Liver (tissue), 8 donors: ENCODE measurements at regions not wholly inside any gene's neighbourhood (a gene's known extent, or its start where the extent isn't known, plus 50 kb on each side); places are given as distances from the start of the nearest gene placed in this dataset.

Experiments used
- DNase-seq: peaks from one replicate; pipeline ENCODE4 v3.0.0-alpha.2; 2017; ENCODE audit warnings: low spot score
- H3K27ac ChIP-seq, 2 donors: one replicate each; pipeline ENCODE4 v1.7.0; 2013; ENCODE audit warnings: inconsistent platforms in 2 of 2, low read length in 2 of 2, control low read depth in 1 of 2, low read depth in 1 of 2, mild to moderate bottlenecking in 1 of 2
- H3K27me3 ChIP-seq, 4 donors: one replicate each; pipeline versions ENCODE4 v1.6.1 to v1.7.0; 2013; ENCODE audit warnings: low read length in 3 of 4, inconsistent platforms in 1 of 4, mild to moderate bottlenecking in 1 of 4, moderate library complexity in 1 of 4; ENCODE audit not compliant: control insufficient read depth in 4 of 4, insufficient read depth in 4 of 4
- H3K36me3 ChIP-seq, 4 donors: one replicate each; pipeline versions ENCODE4 v1.6.1 to v1.7.0; 2013; ENCODE audit warnings: low read length in 3 of 4, mild to moderate bottlenecking in 3 of 4, low read depth in 1 of 4, moderate library complexity in 1 of 4; ENCODE audit not compliant: control insufficient read depth in 4 of 4, insufficient read depth in 3 of 4
- H3K4me1 ChIP-seq, 4 donors: one replicate each; pipeline versions ENCODE4 v1.6.1 to v1.7.0; 2013; ENCODE audit warnings: low read length in 3 of 4, mild to moderate bottlenecking in 3 of 4, moderate library complexity in 1 of 4; ENCODE audit not compliant: control insufficient read depth in 4 of 4, insufficient read depth in 4 of 4
- H3K4me3 ChIP-seq, 3 donors: one replicate each; pipeline versions ENCODE4 v1.6.1 to v1.7.0; 2013; ENCODE audit warnings: low read length in 3 of 3, control low read depth in 1 of 3, low read depth in 1 of 3, mild to moderate bottlenecking in 1 of 3
- H3K9ac ChIP-seq, 2 donors: one replicate each; pipeline ENCODE4 v1.7.0; 2013; ENCODE audit warnings: low read length in 2 of 2, mild to moderate bottlenecking in 2 of 2, moderate library complexity in 2 of 2, control low read depth in 1 of 2, low read depth in 1 of 2
- H3K9me3 ChIP-seq, 4 donors: one replicate each; pipeline versions ENCODE4 v1.6.1 to v1.7.0; 2013; ENCODE audit warnings: low read length in 3 of 4; ENCODE audit not compliant: control insufficient read depth in 4 of 4
- CTCF ChIP-seq: fragments of 150-350 bp; IDR thresholded peaks from 2 replicates; pipeline ENCODE4 v1.5.1; 2017; ENCODE audit warnings: improper control_type of control experiment, low read depth, low read length; ENCODE audit not compliant: missing input control
- EGR1 ChIP-seq, 2 donors: IDR thresholded peaks; 2 replicates each; pipeline ENCODE4 v1.6.1; 2016 to 2018; ENCODE audit warnings: antibody characterized with exemption in 2 of 2, low read depth in 2 of 2
- FOXA1 ChIP-seq: IDR thresholded peaks from 2 replicates; pipeline ENCODE4 v1.6.1; 2016; ENCODE audit warnings: antibody characterized with exemption
- FOXA2 ChIP-seq: IDR thresholded peaks from 2 replicates; pipeline ENCODE4 v1.6.1; 2016; ENCODE audit warnings: antibody characterized with exemption
- GABPA ChIP-seq, 2 donors: IDR thresholded peaks in 1 of 2; conservative IDR thresholded peaks in 1 of 2; 2 replicates each; pipeline ENCODE4 v1.6.1; 2016; ENCODE audit warnings: antibody characterized with exemption in 2 of 2, mild to moderate bottlenecking in 1 of 2, moderate library complexity in 1 of 2
- HNF4A ChIP-seq, 2 donors: conservative IDR thresholded peaks; 2 replicates each; pipeline ENCODE4 v1.6.1; 2016; ENCODE audit warnings: antibody characterized with exemption in 2 of 2, mild to moderate bottlenecking in 2 of 2
- HNF4G ChIP-seq: IDR thresholded peaks from 2 replicates; pipeline ENCODE4 v1.6.1; 2016; ENCODE audit warnings: antibody characterized with exemption
- JUND ChIP-seq, 2 donors: IDR thresholded peaks; 2 replicates each; pipeline ENCODE4 v1.6.1; 2016; ENCODE audit warnings: antibody characterized with exemption in 2 of 2
- NR2F2 ChIP-seq: IDR thresholded peaks from 2 replicates; pipeline ENCODE4 v1.6.1; 2016; ENCODE audit warnings: antibody characterized with exemption
- RAD21 ChIP-seq, 2 donors: IDR thresholded peaks; 2 replicates each; pipeline ENCODE4 v1.6.1; 2016; ENCODE audit warnings: antibody characterized with exemption in 2 of 2, mild to moderate bottlenecking in 2 of 2
- RXRA ChIP-seq, 2 donors: IDR thresholded peaks; 2 replicates each; pipeline ENCODE4 v1.6.1; 2017 to 2018; ENCODE audit warnings: antibody characterized with exemption in 2 of 2, mild to moderate bottlenecking in 1 of 2
- SP1 ChIP-seq: IDR thresholded peaks from 2 replicates; pipeline ENCODE4 v1.6.1; 2018; ENCODE audit warnings: antibody characterized with exemption, mild to moderate bottlenecking
- TAF1 ChIP-seq: conservative IDR thresholded peaks from 2 replicates; pipeline ENCODE4 v1.6.1; 2016; ENCODE audit warnings: antibody characterized with exemption, mild to moderate bottlenecking
- YY1 ChIP-seq: IDR thresholded peaks from 2 replicates; pipeline ENCODE4 v1.6.1; 2016; ENCODE audit warnings: antibody characterized with exemption, mild to moderate bottlenecking
- WGBS: extraction: QIAGEN DNeasy Blood & Tissue Kit; methylation state at CpG from one replicate; pipeline ENCODE4 v1.1.7; 2013; 5-methylcytosine and 5-hydroxymethylcytosine counted together
- TF ChIP-seq, protein P1 (sequence below): IDR thresholded peaks from 2 replicates; pipeline ENCODE4 v1.6.1; 2016; ENCODE audit warnings: antibody characterized with exemption
- TF ChIP-seq, protein P2 (sequence below): IDR thresholded peaks from 2 replicates; pipeline ENCODE4 v1.6.1; 2016; ENCODE audit warnings: antibody characterized with exemption
- TF ChIP-seq, protein P3 (sequence below): IDR thresholded peaks from 2 replicates; pipeline ENCODE4 v1.6.1; 2016; ENCODE audit warnings: antibody characterized with exemption
- TF ChIP-seq, protein P4 (sequence below): IDR thresholded peaks from 2 replicates; pipeline ENCODE4 v1.6.1; 2016; ENCODE audit warnings: antibody characterized with exemption, mild to moderate bottlenecking
- donor health status: healthy.
- donor health status: healthy.
- donor health status: healthy.
- donor health status: healthy.
- donor health status: healthy.

DNA sequence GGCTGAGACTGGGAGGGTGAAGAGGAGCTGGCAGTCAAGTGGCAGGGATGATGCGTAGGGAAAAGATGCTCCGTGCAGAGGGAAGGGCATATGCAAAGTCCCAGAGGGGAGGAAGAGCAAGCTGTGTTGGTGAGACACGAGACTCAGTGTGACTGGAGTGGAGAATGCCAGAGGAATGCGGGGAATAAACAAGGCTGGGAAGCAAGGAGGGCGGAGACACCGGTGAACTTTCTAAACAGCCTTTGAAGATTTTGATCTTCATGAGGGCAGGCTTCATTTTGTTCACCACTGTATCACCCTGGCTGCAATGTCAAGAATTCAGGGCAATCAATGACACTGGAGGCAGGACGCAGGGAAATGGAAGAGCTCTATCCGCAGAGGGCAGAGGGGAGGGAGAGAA, 535.8 kb downstream of the FUT8 start:
- Histone ChIP-seq H3K9me3 (no peaks in the 10 kb centered on the region), H3K9ac (no peak overlapping the region), H3K27ac (no peak overlapping the region), H3K4me3 (no peak overlapping the region), H3K4me1 (no peaks in the 10 kb centered on the region), H3K27me3 (peaks cover 0 to 3% (median 0%) of the 10 kb centered on the region in 4 donors), H3K36me3 (no peaks in the 10 kb centered on the region)
- WGBS: 53% methylated on average over 8 of the region's 8 CpGs
- TF ChIP-seq, protein P1, sequence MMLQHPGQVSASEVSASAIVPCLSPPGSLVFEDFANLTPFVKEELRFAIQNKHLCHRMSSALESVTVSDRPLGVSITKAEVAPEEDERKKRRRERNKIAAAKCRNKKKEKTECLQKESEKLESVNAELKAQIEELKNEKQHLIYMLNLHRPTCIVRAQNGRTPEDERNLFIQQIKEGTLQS: no peak
- TF ChIP-seq TAF1 (no peak), FOXA1 (no peak), GABPA (IDR thresholded peaks at IDR 0.05 in 1 of 2, conservative IDR thresholded peaks at IDR 0.05 in 1 of 2) (no peak), RXRA (IDR thresholded peaks at IDR 0.05) (no peak), SP1 (no peak), EGR1 (IDR thresholded peaks at IDR 0.05; ENCODE audit: low read depth in 2 of 2) (no peak), RAD21 (IDR thresholded peaks at IDR 0.05) (no peak), NR2F2 (no peak), CTCF (no peak), HNF4G (no peak), JUND (IDR thresholded peaks at IDR 0.05) (no peak)
- TF ChIP-seq, protein P2, sequence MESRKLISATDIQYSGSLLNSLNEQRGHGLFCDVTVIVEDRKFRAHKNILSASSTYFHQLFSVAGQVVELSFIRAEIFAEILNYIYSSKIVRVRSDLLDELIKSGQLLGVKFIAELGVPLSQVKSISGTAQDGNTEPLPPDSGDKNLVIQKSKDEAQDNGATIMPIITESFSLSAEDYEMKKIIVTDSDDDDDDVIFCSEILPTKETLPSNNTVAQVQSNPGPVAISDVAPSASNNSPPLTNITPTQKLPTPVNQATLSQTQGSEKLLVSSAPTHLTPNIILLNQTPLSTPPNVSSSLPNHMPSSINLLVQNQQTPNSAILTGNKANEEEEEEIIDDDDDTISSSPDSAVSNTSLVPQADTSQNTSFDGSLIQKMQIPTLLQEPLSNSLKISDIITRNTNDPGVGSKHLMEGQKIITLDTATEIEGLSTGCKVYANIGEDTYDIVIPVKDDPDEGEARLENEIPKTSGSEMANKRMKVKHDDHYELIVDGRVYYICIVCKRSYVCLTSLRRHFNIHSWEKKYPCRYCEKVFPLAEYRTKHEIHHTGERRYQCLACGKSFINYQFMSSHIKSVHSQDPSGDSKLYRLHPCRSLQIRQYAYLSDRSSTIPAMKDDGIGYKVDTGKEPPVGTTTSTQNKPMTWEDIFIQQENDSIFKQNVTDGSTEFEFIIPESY: no peak
- TF ChIP-seq, protein P3, sequence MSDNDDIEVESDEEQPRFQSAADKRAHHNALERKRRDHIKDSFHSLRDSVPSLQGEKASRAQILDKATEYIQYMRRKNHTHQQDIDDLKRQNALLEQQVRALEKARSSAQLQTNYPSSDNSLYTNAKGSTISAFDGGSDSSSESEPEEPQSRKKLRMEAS: no peak
- no peak for DNase-seq

DNA sequence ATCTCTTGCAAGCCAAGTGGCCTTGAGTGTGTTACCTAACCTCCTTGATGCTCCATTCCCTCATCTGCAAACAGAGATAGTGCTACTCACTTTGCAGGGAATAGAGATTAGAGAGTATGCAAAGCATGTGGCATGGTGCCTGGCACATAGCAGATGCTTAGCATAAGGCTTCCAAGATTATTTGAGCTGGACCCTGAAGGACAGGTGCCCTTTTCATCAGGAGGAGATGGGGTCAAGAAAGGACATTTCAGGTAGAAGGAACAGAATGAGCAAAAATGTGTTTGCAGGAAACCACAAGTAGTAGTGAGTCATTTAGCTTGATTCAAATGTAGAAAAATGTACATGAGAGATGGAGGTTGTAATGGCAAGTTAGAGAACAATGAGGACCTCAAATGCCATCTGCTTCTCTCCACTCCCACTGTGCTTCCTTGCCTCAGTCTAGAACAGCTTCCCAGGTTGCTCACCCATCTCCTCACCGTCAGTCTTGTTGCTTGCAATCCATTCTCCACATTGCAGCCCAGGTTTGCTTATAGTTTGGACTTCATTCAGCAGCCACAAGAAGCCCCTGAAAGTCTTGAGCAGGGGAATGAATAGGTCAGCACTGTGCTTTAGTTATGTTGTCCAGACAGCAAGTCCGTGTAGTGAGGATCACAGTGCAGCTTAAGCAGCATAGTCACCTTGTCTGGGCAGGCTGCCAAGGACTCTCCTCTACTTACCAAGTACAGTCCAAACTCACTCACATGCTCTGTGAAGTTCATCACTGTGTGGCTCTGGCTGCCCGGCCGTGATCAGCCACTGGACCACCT, 536.3 kb upstream of the CCDC196 start:
- TF ChIP-seq NR2F2 (no peak), HNF4G (no peak), EGR1 (IDR thresholded peaks at IDR 0.05; ENCODE audit: low read depth in 2 of 2) (no peak), YY1 (no peak), TAF1 (no peak), SP1 (no peak), JUND (IDR thresholded peaks at IDR 0.05) (no peak), RAD21 (IDR thresholded peaks at IDR 0.05) (no peak), CTCF (no peak), GABPA (IDR thresholded peaks at IDR 0.05 in 1 of 2, conservative IDR thresholded peaks at IDR 0.05 in 1 of 2) (no peak), HNF4A (conservative IDR thresholded peaks at IDR 0.05) (no peak), FOXA2 (no peak), FOXA1 (no peak), RXRA (IDR thresholded peaks at IDR 0.05) (no peak)
- TF ChIP-seq, protein P3: no peak
- TF ChIP-seq, protein P1: no peak
- TF ChIP-seq, protein P4, sequence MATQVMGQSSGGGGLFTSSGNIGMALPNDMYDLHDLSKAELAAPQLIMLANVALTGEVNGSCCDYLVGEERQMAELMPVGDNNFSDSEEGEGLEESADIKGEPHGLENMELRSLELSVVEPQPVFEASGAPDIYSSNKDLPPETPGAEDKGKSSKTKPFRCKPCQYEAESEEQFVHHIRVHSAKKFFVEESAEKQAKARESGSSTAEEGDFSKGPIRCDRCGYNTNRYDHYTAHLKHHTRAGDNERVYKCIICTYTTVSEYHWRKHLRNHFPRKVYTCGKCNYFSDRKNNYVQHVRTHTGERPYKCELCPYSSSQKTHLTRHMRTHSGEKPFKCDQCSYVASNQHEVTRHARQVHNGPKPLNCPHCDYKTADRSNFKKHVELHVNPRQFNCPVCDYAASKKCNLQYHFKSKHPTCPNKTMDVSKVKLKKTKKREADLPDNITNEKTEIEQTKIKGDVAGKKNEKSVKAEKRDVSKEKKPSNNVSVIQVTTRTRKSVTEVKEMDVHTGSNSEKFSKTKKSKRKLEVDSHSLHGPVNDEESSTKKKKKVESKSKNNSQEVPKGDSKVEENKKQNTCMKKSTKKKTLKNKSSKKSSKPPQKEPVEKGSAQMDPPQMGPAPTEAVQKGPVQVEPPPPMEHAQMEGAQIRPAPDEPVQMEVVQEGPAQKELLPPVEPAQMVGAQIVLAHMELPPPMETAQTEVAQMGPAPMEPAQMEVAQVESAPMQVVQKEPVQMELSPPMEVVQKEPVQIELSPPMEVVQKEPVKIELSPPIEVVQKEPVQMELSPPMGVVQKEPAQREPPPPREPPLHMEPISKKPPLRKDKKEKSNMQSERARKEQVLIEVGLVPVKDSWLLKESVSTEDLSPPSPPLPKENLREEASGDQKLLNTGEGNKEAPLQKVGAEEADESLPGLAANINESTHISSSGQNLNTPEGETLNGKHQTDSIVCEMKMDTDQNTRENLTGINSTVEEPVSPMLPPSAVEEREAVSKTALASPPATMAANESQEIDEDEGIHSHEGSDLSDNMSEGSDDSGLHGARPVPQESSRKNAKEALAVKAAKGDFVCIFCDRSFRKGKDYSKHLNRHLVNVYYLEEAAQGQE: no peak
- no peak overlapping the region for H3K4me3 ChIP-seq

More for the DNA sequence above, 536.3 kb upstream of the CCDC196 start:
- Histone ChIP-seq H3K27ac (no peak overlapping the region), H3K9me3 (no peaks in the 10 kb centered on the region), H3K27me3 (peaks cover 0 to 3% (median 0%) of the 10 kb centered on the region in 4 donors), H3K4me1 (no peaks in the 10 kb centered on the region), H3K9ac (no peak overlapping the region), H3K36me3 (no peaks in the 10 kb centered on the region)
- WGBS: 51% methylated on average over 4 of the region's 4 CpGs
- DNase-seq: no peak
